RWPE2 (cell line): ENCODE measurements at regions not wholly inside any gene's neighbourhood (a gene's known extent, or its start where the extent isn't known, plus 50 kb on each side); places are given as distances from the start of the nearest gene placed in this dataset.

ENCODE experiments used
- ATAC-seq: fragments of 200-7000 bp; cut with Tn5 transposase; 3 replicates; pipeline ENCODE4 v1.9.1; 2021; ENCODE audit warnings: low read depth
- DNase-seq: peaks from one replicate; pipeline ENCODE4 v3.0.0-alpha.2; 2020; ENCODE audit warnings: low spot score
- H3K27ac ChIP-seq: fragments of 450-650 bp; 2 replicates; pipeline ENCODE4 v1.5.1; 2017; ENCODE audit warnings: mild to moderate bottlenecking; ENCODE audit not compliant: poor library complexity, severe bottlenecking
- H3K27me3 ChIP-seq: fragments of 250-450 bp; sonication (Bioruptor Pico); 2 replicates; pipeline ENCODE4 v1.5.1; 2021; ENCODE audit warnings: mild to moderate bottlenecking, moderate library complexity; ENCODE audit not compliant: insufficient read depth, poor library complexity, severe bottlenecking
- H3K36me3 ChIP-seq: fragments of 250-450 bp; sonication (Bioruptor Pico); 2 replicates; pipeline ENCODE4 v1.5.1; 2020; ENCODE audit warnings: low read depth, mild to moderate bottlenecking, moderate library complexity
- H3K4me1 ChIP-seq: fragments of 250-450 bp; sonication (Bioruptor Pico); 2 replicates; pipeline ENCODE4 v1.5.1; 2021; ENCODE audit warnings: mild to moderate bottlenecking, moderate library complexity; ENCODE audit not compliant: insufficient read depth, poor library complexity, severe bottlenecking
- H3K4me3 ChIP-seq: fragments of 250-450 bp; sonication (Bioruptor Pico); 2 replicates; pipeline ENCODE4 v1.5.1; 2021; ENCODE audit warnings: mild to moderate bottlenecking, moderate library complexity; ENCODE audit not compliant: severe bottlenecking
- H3K9me3 ChIP-seq: fragments of 250-450 bp; sonication (Bioruptor Pico); 2 replicates; pipeline ENCODE4 v1.5.1; 2021; ENCODE audit warnings: mild to moderate bottlenecking, moderate library complexity; ENCODE audit not compliant: severe bottlenecking
- TF ChIP-seq, protein P1 (sequence below): fragments of 450-650 bp; IDR thresholded peaks from one replicate; pipeline ENCODE4 v1.5.1; 2017; ENCODE audit warnings: mild to moderate bottlenecking, moderate library complexity; ENCODE audit not compliant: poor library complexity, severe bottlenecking

DNA sequence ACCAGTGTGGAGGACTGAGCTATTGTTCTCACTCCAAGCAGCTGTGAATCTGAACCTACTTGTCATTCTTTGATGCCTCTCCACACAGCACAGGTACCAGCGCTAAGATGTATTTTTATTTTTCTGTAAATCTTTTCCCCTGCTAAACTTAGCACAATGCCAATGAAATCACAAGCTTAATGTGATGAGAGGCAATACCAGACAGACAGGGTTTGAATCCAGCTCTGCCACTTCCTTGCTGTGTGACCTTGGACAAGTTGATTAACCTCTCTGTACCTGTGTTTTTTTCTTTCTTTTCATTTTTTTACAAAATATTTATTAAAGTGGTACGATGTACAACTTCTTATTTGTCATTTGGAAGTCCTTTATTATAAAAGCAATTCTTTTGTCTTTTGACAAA lies 757.6 kb downstream of the MED13L start:
- Histone ChIP-seq H3K36me3 (no peaks in the 10 kb centered on the region), H3K9me3 (no peaks in the 10 kb centered on the region), H3K27ac (no peak overlapping the region), H3K4me3 (no peak overlapping the region), H3K27me3 (no peaks in the 10 kb centered on the region), H3K4me1 (no peaks in the 10 kb centered on the region)
- no peak for DNase-seq
- ATAC-seq = no peak
- TF ChIP-seq, protein P1, sequence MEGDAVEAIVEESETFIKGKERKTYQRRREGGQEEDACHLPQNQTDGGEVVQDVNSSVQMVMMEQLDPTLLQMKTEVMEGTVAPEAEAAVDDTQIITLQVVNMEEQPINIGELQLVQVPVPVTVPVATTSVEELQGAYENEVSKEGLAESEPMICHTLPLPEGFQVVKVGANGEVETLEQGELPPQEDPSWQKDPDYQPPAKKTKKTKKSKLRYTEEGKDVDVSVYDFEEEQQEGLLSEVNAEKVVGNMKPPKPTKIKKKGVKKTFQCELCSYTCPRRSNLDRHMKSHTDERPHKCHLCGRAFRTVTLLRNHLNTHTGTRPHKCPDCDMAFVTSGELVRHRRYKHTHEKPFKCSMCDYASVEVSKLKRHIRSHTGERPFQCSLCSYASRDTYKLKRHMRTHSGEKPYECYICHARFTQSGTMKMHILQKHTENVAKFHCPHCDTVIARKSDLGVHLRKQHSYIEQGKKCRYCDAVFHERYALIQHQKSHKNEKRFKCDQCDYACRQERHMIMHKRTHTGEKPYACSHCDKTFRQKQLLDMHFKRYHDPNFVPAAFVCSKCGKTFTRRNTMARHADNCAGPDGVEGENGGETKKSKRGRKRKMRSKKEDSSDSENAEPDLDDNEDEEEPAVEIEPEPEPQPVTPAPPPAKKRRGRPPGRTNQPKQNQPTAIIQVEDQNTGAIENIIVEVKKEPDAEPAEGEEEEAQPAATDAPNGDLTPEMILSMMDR = no peak

DNA sequence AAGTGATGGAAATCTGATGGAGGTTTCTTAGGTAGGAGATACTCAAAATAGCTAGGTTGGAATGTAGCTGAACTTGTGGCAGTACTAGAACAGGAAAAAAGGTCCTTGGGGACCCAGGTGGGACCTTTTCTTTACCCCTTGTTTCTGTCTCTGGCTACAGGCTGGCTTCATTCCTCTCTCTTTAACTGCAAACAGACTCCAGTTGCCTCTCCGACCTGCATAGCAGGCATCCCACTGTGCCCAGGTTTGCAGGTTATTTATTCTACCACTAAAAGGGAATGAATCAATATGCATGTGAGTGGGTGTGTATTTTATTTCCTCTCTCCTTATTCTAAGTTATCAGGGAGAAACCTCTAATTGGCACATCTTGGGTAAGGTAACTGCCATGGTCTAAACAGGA lies 758.1 kb downstream of the MED13L start:
- Histone ChIP-seq H3K9me3 (no peaks in the 10 kb centered on the region), H3K36me3 (no peaks in the 10 kb centered on the region), H3K27ac (no peak overlapping the region), H3K4me3 (no peak overlapping the region), H3K27me3 (no peaks in the 10 kb centered on the region), H3K4me1 (no peaks in the 10 kb centered on the region)
- ATAC-seq = no peak
- DNase-seq = no peak
- TF ChIP-seq, protein P1 = no peak

DNA sequence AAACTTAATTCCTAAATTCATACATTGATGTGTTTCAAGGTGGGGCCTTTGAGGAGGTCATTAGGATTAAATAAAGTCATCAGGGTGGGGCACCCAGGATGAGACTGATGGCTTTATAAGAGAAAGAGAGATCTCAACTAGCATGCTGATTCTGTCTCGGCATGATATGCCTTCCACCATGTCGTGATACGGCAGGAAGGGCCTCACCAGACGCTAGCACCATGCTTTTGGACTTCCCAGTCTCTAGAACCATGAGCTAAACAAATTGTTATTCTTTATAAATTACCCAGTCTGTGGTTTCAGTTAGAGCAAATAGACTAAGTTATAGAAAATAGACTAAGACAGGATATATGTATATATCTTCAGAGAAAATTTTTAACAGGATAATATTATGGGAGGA lies 759.6 kb downstream of the MED13L start:
- no peak overlapping the region for H3K27ac ChIP-seq
- ATAC-seq = no peak
- TF ChIP-seq, protein P1 = no peak
- no peaks in the 10 kb centered on the region for H3K36me3 ChIP-seq
- DNase-seq = no peak
- H3K9me3 ChIP-seq = no peaks in the 10 kb centered on the region
- H3K4me1 ChIP-seq = no peaks in the 10 kb centered on the region
- H3K27me3 ChIP-seq = no peaks in the 10 kb centered on the region
- H3K4me3 ChIP-seq = no peak overlapping the region

DNA sequence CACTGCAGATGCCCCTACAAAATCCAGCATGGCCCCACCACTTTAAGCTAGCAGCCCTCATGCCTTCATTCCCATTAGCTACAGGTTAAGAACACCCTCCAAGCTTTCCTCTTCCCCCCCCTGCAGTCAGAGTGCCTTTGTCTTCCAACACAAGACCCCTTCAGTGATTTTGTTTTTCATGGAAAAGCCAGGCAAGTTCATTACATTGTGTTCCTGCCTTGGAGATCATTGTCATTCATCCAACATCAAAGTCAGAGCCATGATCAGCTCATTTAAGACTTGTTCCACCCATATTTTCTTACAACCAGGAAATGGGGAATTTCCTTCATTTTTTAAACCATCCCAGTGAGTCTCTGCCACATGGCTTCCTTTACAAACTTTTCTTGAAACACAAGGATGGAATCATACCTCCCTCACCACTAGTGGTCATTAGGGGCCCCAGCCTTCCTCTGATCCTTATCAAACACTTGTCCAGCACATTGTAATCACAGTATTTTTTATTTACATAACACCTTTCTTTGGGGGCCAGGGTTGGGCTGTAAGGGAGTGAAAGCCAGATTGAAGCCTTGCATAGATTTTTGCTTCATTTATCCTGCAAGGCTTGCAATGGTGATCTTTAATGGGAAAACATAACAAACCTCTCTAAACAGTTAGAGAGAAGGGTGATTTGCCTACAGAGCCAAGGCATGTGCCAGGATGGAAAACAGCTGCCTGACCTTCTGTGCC lies 765.3 kb downstream of the MED13L start:
- Histone ChIP-seq H3K27me3 (no peaks in the 10 kb centered on the region), H3K9me3 (no peaks in the 10 kb centered on the region), H3K4me1 (no peaks in the 10 kb centered on the region), H3K27ac (no peak overlapping the region), H3K36me3 (no peaks in the 10 kb centered on the region), H3K4me3 (no peak overlapping the region)
- no peak for ATAC-seq
- TF ChIP-seq, protein P1 = no peak
- no peak for DNase-seq

DNA sequence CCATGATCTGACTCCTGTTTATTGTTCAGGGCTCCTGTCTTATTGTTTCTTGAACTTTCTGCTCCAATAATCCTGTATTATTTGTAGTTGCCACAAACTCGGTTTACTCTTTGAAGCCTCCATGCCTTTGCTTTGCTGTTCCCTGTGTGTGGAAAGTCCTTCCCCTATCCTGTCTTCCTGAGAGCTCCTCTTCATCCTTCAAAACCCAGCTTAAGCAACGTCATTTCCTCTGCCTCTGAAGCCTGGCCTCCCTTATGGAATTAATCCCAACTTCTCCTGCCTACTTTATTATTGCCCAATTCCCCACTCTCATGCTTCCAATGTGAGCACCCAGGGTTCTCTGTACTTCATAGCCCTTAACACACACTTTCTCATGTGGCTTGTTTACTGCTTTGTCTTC lies 766.2 kb downstream of the MED13L start:
- Histone ChIP-seq H3K27me3 (no peaks in the 10 kb centered on the region), H3K4me3 (no peak overlapping the region), H3K36me3 (no peaks in the 10 kb centered on the region), H3K4me1 (no peaks in the 10 kb centered on the region), H3K27ac (no peak overlapping the region), H3K9me3 (no peaks in the 10 kb centered on the region)
- ATAC-seq = no peak
- DNase-seq = no peak
- TF ChIP-seq, protein P1 = no peak
